Brain microvascular endothelial cell (primary cell): ENCODE measurements at regions not wholly inside any gene's neighbourhood (a gene's known extent, or its start where the extent isn't known, plus 50 kb on each side); places are given as distances from the start of the nearest gene placed in this dataset.

ENCODE experiments used
- DNase-seq: peaks from one replicate; pipeline ENCODE4 v3.0.0-alpha.2; 2020
- H3K27ac ChIP-seq: fragments of 250-450 bp; sonication (Bioruptor Pico); 2 replicates; pipeline ENCODE4 v1.5.1; 2020; ENCODE audit warnings: mild to moderate bottlenecking, moderate library complexity
- H3K27me3 ChIP-seq: fragments of 250-450 bp; sonication (Bioruptor Pico); replicated peaks from 2 replicates; pipeline ENCODE4 v1.5.1; 2020; ENCODE audit warnings: mild to moderate bottlenecking
- H3K36me3 ChIP-seq: fragments of 250-450 bp; sonication (Bioruptor Pico); replicated peaks from 2 replicates; pipeline ENCODE4 v1.5.1; 2020; ENCODE audit warnings: mild to moderate bottlenecking
- H3K4me3 ChIP-seq: 2 replicates; pipeline ENCODE4 v1.5.1; 2011; ENCODE audit warnings: low read depth, mild to moderate bottlenecking, control low read depth, low read length, moderate library complexity
- in situ Hi-C: cut with HindIII; loops from 2 replicates; pipeline ENCODE4 v1.10.0; 2017; ENCODE audit warnings: low sequenced_read_pairs, low pct_ligation_motif_present
- TF ChIP-seq, protein P1 (sequence below): IDR thresholded peaks from 2 replicates; pipeline ENCODE4 v1.5.1; 2011; ENCODE audit warnings: low read depth, mild to moderate bottlenecking, moderate library complexity, low read length, control low read depth, inconsistent platforms; ENCODE audit errors: missing control alignments

DNA sequence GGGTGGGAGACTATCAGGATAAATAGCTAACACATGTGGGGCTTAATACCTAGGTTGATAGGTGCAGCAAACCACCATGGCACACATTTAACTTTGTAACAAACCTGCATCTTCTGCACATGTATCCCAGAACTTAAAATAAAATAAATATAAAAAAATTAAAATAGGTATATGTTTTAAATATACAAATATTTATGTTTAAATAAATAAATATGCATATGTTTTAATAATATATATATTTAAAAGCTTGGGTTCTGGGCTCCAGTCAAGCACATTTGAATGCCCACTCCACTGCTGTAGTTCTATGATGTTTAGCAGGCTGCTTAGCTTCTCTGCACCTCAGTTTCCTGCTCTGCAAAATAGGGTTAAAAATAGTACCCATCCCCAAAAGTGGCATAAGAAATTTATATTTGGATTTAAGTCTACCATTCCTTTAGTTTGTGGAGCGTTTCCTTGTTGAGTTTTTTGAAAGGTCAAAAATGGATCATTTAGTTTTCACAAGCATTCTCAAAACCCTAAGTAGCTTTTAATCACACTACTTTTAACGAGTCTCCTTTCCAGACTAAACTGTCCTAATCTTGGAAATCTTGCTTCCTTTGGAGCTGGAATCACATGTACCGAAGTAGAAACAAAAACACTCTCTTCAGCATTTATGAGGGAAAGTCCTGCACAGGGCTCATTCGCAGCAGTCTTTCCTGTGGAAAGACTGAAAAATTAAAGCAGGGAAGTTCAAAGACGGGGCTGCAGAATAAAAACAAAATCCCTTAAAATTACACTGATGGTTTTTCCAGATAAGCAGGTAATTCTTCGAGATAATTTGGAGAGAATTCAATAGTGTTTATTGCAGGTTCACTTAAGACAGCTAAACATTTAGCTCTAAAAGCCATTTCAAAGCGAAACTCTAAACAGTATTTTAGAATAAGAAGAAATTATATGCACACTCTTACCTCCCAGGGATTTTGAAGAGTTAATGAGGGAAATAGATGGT is 111.7 kb upstream of the LYZL1 start:
- DNase-seq: no peak
- Histone ChIP-seq H3K36me3 (no peaks in the 10 kb centered on the region), H3K4me3 (no peak overlapping the region), H3K27me3 (no peaks in the 10 kb centered on the region), H3K27ac (no peak overlapping the region)
- TF ChIP-seq, protein P1, sequence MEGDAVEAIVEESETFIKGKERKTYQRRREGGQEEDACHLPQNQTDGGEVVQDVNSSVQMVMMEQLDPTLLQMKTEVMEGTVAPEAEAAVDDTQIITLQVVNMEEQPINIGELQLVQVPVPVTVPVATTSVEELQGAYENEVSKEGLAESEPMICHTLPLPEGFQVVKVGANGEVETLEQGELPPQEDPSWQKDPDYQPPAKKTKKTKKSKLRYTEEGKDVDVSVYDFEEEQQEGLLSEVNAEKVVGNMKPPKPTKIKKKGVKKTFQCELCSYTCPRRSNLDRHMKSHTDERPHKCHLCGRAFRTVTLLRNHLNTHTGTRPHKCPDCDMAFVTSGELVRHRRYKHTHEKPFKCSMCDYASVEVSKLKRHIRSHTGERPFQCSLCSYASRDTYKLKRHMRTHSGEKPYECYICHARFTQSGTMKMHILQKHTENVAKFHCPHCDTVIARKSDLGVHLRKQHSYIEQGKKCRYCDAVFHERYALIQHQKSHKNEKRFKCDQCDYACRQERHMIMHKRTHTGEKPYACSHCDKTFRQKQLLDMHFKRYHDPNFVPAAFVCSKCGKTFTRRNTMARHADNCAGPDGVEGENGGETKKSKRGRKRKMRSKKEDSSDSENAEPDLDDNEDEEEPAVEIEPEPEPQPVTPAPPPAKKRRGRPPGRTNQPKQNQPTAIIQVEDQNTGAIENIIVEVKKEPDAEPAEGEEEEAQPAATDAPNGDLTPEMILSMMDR: no peak
- in situ Hi-C loops: no loop called here

DNA sequence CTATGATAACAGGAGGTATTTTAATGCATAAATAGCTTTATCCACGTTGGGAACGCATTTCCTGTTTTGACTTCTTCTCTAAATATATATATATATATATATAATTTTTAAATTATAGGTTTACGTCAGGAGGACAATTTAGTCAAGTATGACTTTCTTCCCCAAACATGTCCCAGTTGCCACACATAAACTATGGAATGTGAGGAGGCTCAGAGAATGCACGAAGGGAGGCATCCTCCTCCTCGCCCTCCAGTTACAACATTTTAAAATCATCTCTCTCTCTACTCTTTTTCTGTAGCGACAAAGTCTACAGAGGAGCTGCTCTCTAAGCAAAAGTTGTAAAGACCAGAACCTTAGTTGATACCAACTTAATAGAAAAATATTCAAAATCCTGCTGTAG is 106.9 kb upstream of the LYZL1 start:
- Histone ChIP-seq H3K4me3 (no peak overlapping the region), H3K27ac (no peak overlapping the region), H3K27me3 (no peaks in the 10 kb centered on the region), H3K36me3 (no peaks in the 10 kb centered on the region)
- in situ Hi-C loops: no loop called here
- DNase-seq: no peak
- TF ChIP-seq, protein P1: no peak

DNA sequence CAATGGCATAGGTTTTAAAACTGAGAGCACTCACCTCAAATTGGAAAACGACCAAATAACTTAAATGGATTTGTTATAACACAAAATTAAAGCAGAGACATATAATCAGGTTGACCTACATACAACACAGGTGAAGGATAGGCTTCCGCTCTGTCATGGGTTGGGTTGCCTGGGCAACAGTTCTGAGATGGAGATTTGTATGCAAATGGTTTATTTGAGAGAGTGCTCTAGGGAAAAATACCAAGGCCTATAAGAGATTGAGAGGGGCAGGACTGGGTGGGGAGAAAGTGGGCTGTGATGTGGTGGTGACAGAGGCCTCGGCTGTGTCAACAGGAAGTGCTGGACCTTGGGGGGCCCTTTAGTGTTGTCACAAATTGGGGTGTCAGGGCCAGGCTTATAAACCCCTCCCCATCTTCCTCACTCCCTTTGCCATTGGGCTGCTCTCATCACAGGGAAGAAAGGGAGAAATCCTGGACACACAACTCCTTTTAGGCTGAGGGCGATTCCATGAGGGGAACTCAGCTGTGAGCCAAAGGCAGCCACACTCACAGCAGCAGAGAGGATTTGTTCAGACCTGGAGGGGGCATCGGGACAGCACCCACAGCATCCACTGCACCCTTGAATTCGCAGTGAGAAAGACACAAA is 105.4 kb upstream of the LYZL1 start:
- no peaks in the 10 kb centered on the region for H3K36me3 ChIP-seq
- no peaks in the 10 kb centered on the region for H3K27me3 ChIP-seq
- DNase-seq: no peak
- TF ChIP-seq, protein P1: no peak
- no peak overlapping the region for H3K4me3 ChIP-seq
- in situ Hi-C loops: no loop called here
- H3K27ac ChIP-seq: no peak overlapping the region

DNA sequence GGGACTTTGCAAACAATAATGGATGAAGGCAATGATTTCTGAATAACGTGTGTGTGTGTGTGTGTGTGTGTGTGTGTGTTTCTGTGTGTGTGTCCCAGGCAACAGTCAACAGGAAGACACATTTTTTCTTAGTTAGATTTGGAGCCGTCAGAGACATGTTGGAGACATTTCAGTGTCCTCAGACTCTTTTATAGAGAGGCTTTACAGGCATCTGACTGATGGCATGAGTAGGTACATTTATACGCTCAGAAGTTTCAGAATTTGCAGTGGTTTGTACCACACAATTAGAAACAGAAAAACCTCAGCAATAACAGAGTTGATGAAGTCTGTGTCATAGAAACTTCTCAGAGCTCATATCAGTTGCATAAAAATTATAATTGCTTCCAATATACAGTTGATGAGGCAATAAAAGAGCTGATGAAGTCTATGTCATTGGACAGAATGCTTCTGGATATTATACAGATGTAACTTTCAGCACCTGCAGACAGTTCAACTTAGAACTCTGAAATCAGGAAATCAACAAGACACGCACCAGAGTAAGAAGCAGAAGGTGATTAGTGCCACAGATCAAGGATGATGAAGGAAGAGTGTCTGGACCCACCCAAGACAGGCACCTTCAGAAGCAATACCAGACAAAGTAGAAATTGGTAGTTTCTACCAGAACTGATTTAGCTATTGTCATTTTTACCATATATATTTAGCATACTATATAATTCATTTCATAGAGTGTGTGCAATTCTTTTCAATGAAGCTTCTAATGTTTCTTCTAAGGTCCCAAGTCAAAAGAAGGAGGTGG is 104.5 kb upstream of the LYZL1 start:
- in situ Hi-C loops: no loop called here
- Histone ChIP-seq H3K4me3 (no peak overlapping the region), H3K36me3 (no peaks in the 10 kb centered on the region), H3K27me3 (no peaks in the 10 kb centered on the region), H3K27ac (no peak overlapping the region)
- TF ChIP-seq, protein P1: no peak
- no peak for DNase-seq

DNA sequence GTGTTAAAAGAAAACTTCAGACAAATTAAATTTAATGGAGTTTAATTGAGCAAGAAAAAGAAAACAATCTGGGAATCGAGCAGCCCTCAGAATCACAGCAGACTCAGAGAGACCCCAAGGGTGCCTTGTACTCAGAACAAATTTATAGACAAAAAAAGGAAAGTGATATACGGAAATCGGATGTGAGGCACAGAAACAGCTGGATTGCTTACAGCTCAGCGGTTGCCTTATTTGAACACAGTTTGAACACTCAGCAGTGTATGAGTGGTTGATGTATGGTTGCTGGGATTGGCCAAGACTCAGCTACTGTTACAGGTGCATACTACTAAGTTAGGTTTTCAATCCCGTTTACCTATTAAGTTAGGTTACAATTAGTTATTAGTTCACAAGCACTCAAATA is 103.8 kb upstream of the LYZL1 start:
- TF ChIP-seq, protein P1: no peak
- in situ Hi-C loops: no loop called here
- Histone ChIP-seq H3K4me3 (no peak overlapping the region), H3K27me3 (no peaks in the 10 kb centered on the region), H3K27ac (no peak overlapping the region), H3K36me3 (no peaks in the 10 kb centered on the region)
- DNase-seq: no peak
